WI38 (cell line): ENCODE measurements at regions not wholly inside any gene's neighbourhood (a gene's known extent, or its start where the extent isn't known, plus 50 kb on each side); places are given as distances from the start of the nearest gene placed in this dataset.

Source experiments
- H3K4me3 ChIP-seq: 2 replicates; pipeline ENCODE4 v1.5.1; 2011; ENCODE audit warnings: low read depth, mild to moderate bottlenecking, control low read depth, low read length
- CTCF ChIP-seq: IDR thresholded peaks from 2 replicates; pipeline ENCODE4 v1.5.1; 2012; ENCODE audit warnings: low read depth, mild to moderate bottlenecking, control low read depth, low read length

GRCh38 chr12:126084480-126084879 is 1019.2 kb downstream of the AACS start:
- no peak overlapping the region for H3K4me3 ChIP-seq
- no peak for TF ChIP-seq CTCF

GRCh38 chr12:126086242-126086641 is 1021.0 kb downstream of the AACS start:
- H3K4me3 ChIP-seq: no peak overlapping the region
- TF ChIP-seq CTCF: no peak

GRCh38 chr12:126087692-126088091 is 1022.5 kb downstream of the AACS start:
- TF ChIP-seq CTCF: no peak
- H3K4me3 ChIP-seq: no peak overlapping the region

- TF ChIP-seq CTCF: no peak
- no peak overlapping the region for H3K4me3 ChIP-seq
These were observed 1028.7 kb downstream of the AACS start for GRCh38 chr12:126093908-126094307.

- TF ChIP-seq CTCF: no peak
- no peak overlapping the region for H3K4me3 ChIP-seq
These were observed 1030.7 kb downstream of the AACS start for GRCh38 chr12:126095748-126096510.

GRCh38 chr12:126106706-126107105 is 1041.5 kb downstream of the AACS start:
- TF ChIP-seq CTCF: no peak
- no peak overlapping the region for H3K4me3 ChIP-seq

GRCh38 chr12:126107659-126108058 is 1042.4 kb downstream of the AACS start:
- H3K4me3 ChIP-seq: no peak overlapping the region
- TF ChIP-seq CTCF: no peak
